Erythroblast (primary cell): ENCODE measurements at regions not wholly inside any gene's neighbourhood (a gene's known extent, or its start where the extent isn't known, plus 50 kb on each side); places are given as distances from the start of the nearest gene placed in this dataset.

ENCODE experiments used
- GATA1 ChIP-seq: IDR thresholded peaks from 2 replicates; pipeline ENCODE4 v1.6.1; 2011; ENCODE audit warnings: low read depth, mild to moderate bottlenecking, control low read depth, low read length, moderate library complexity
- POLR2A ChIP-seq: IDR thresholded peaks from 2 replicates; pipeline ENCODE4 v1.6.1; 2011; ENCODE audit warnings: mild to moderate bottlenecking, low read length

GRCh38 chr17:33582661-33583060, 289.6 kb upstream of the ASIC2 start:
- TF ChIP-seq POLR2A (no peak), GATA1 (no peak)
